ENCODE measurements at regions not wholly inside any gene's neighbourhood (a gene's known extent, or its start where the extent isn't known, plus 50 kb on each side); places are given as distances from the start of the nearest gene placed in this dataset.

DNA sequence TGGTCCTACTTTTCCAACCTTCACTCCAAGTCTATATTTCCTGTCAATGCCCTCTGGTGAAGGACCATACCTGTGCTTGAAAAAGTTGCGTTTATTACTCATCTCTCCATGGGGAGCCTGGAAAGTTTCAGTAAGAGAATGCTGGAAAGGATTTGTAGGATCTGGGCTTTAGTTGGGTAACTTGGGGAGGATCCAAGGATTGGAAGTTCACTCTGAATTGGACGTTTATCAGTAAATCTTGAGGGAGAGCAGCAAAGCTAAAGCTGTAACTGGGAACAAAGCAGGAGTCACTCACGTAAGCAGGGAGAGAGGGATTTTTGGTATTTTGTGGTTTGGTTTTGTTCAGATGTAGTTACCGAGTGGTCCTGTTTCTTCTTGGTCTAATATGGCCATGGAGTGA is 51.4 kb upstream of the NPVF start:
- Histone ChIP-seq H3K9me3 (ENCODE audit: control insufficient read depth in 2 of 3, insufficient read depth in 1 of 3, low read length in 3 of 3) (no peaks in the 10 kb centered on the region), H3K4me3 (ENCODE audit: low read length in 3 of 3) (no peak overlapping the region), H3K27me3 (ENCODE audit: control insufficient read depth, insufficient read depth, low read length) (no peaks in the 10 kb centered on the region), H3K36me3 (ENCODE audit: control insufficient read depth in 2 of 3, insufficient read depth in 3 of 3, low read length in 3 of 3) (no peaks in the 10 kb centered on the region), H3K27ac (ENCODE audit: low read depth in 2 of 2, low read length in 2 of 2) (no peak overlapping the region), H3K9ac (ENCODE audit: low read length in 3 of 3) (no peak overlapping the region), H3K4me1 (ENCODE audit: control insufficient read depth in 2 of 3, insufficient read depth in 2 of 3, low read depth in 1 of 3, low read length in 3 of 3) (no peaks in the 10 kb centered on the region)
- intact Hi-C loops (cut with DNase I) = no loop called here
- DNase-seq = no peak
- FAIRE-seq = no peak
- TF ChIP-seq, protein P1, sequence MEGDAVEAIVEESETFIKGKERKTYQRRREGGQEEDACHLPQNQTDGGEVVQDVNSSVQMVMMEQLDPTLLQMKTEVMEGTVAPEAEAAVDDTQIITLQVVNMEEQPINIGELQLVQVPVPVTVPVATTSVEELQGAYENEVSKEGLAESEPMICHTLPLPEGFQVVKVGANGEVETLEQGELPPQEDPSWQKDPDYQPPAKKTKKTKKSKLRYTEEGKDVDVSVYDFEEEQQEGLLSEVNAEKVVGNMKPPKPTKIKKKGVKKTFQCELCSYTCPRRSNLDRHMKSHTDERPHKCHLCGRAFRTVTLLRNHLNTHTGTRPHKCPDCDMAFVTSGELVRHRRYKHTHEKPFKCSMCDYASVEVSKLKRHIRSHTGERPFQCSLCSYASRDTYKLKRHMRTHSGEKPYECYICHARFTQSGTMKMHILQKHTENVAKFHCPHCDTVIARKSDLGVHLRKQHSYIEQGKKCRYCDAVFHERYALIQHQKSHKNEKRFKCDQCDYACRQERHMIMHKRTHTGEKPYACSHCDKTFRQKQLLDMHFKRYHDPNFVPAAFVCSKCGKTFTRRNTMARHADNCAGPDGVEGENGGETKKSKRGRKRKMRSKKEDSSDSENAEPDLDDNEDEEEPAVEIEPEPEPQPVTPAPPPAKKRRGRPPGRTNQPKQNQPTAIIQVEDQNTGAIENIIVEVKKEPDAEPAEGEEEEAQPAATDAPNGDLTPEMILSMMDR (IDR thresholded peaks at IDR 0.05; ENCODE audit: borderline replicate concordance, extremely low read depth, insufficient read depth) = no peak

DNA sequence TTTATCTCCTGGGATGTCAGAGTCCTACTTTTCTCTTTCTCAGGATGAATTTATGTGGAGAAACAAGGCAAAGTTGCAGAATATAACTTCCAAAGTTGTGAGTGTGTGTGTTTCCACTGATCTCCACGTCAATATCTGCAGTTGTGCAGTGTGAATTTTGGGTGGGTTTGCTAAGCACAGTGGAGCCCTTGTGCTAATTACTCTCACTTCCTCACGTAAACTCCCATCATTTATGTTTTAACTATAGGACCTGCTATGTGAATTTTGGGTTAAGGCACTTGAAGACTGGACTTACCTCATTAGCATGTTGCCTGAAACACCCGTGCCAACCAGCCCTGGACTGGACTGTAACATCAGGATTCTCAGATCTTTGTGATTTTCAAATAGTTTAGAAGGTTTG is 51.9 kb upstream of the NPVF start:
- no peaks in the 10 kb centered on the region for H3K27me3 ChIP-seq (ENCODE audit: control insufficient read depth, insufficient read depth, low read length)
- no peaks in the 10 kb centered on the region for H3K4me1 ChIP-seq (ENCODE audit: control insufficient read depth in 2 of 3, insufficient read depth in 2 of 3, low read depth in 1 of 3, low read length in 3 of 3)
- H3K9ac ChIP-seq (ENCODE audit: low read length in 3 of 3) = no peak overlapping the region
- TF ChIP-seq, protein P1 (IDR thresholded peaks at IDR 0.05; ENCODE audit: borderline replicate concordance, extremely low read depth, insufficient read depth) = no peak
- DNase-seq (no peak), FAIRE-seq (no peak)
- H3K27ac ChIP-seq (ENCODE audit: low read depth in 2 of 2, low read length in 2 of 2) = no peak overlapping the region
- intact Hi-C loops (cut with DNase I) = no loop called here
- no peaks in the 10 kb centered on the region for H3K9me3 ChIP-seq (ENCODE audit: control insufficient read depth in 2 of 3, insufficient read depth in 1 of 3, low read length in 3 of 3)
- no peaks in the 10 kb centered on the region for H3K36me3 ChIP-seq (ENCODE audit: control insufficient read depth in 2 of 3, insufficient read depth in 3 of 3, low read length in 3 of 3)
- no peak overlapping the region for H3K4me3 ChIP-seq (ENCODE audit: low read length in 3 of 3)

DNA sequence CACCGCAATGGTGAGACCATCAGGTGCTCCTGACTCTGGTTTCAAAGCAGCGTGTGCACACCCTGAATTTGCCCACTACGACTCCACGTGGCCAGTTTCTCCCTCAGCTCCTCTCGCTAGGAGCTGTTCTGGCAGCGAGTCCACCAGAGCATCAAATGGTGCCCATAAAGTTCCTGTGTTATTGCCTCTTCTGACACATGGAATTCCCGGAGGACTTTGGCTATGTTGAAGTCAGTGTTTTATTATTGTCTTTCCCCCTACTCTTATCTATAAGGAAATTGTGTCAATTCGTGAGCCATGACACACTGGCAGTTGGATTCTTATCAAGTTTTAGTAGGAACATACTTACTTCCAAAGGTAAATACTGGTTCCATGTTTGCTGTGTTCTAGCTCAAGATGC is 53.9 kb upstream of the NPVF start:
- Histone ChIP-seq H3K9me3 (ENCODE audit: control insufficient read depth in 2 of 3, insufficient read depth in 1 of 3, low read length in 3 of 3) (no peaks in the 10 kb centered on the region), H3K27ac (ENCODE audit: low read depth in 2 of 2, low read length in 2 of 2) (no peak overlapping the region), H3K4me3 (ENCODE audit: low read length in 3 of 3) (no peak overlapping the region), H3K4me1 (ENCODE audit: control insufficient read depth in 2 of 3, insufficient read depth in 2 of 3, low read depth in 1 of 3, low read length in 3 of 3) (no peaks in the 10 kb centered on the region), H3K36me3 (ENCODE audit: control insufficient read depth in 2 of 3, insufficient read depth in 3 of 3, low read length in 3 of 3) (no peaks in the 10 kb centered on the region), H3K9ac (ENCODE audit: low read length in 3 of 3) (no peak overlapping the region), H3K27me3 (ENCODE audit: control insufficient read depth, insufficient read depth, low read length) (no peaks in the 10 kb centered on the region)
- FAIRE-seq (no peak), DNase-seq (no peak)
- TF ChIP-seq, protein P1 (IDR thresholded peaks at IDR 0.05; ENCODE audit: borderline replicate concordance, extremely low read depth, insufficient read depth) = no peak
- intact Hi-C loops (cut with DNase I) = no loop called here

DNA sequence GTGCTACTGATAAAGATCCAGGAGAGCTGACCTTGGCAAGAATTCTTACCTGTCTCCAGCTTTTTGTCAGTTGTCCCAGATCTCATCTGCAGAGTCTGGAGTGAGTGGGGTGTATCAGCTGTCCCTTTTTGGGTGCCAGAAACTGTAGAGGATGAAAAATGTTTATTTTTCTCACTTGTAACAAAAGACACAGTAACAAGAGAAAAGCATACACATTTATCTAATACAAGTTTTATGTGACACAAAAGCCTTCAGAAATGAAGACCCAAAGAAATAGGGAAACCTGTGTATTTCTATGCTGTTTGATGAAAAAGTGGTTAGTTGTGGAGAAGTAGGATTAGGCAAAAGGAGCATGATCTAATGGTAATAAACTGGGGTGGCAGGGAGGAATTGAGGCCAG is 58.5 kb upstream of the NPVF start:
- no peak for FAIRE-seq
- intact Hi-C loops (cut with DNase I) = no loop called here

More for the DNA sequence above, 58.5 kb upstream of the NPVF start:
- H3K36me3 ChIP-seq (ENCODE audit: control insufficient read depth in 2 of 3, insufficient read depth in 3 of 3, low read length in 3 of 3) = no peaks in the 10 kb centered on the region
- no peak overlapping the region for H3K27ac ChIP-seq (ENCODE audit: low read depth in 2 of 2, low read length in 2 of 2)
- no peaks in the 10 kb centered on the region for H3K27me3 ChIP-seq (ENCODE audit: control insufficient read depth, insufficient read depth, low read length)
- H3K4me1 ChIP-seq (ENCODE audit: control insufficient read depth in 2 of 3, insufficient read depth in 2 of 3, low read depth in 1 of 3, low read length in 3 of 3) = no peaks in the 10 kb centered on the region
- TF ChIP-seq, protein P1 (IDR thresholded peaks at IDR 0.05; ENCODE audit: borderline replicate concordance, extremely low read depth, insufficient read depth) = no peak
- no peak overlapping the region for H3K9ac ChIP-seq (ENCODE audit: low read length in 3 of 3)
- H3K9me3 ChIP-seq (ENCODE audit: control insufficient read depth in 2 of 3, insufficient read depth in 1 of 3, low read length in 3 of 3) = no peaks in the 10 kb centered on the region
- H3K4me3 ChIP-seq (ENCODE audit: low read length in 3 of 3) = no peak overlapping the region
- no peak for DNase-seq

Measured in kidney (tissue), 13 donors.